K562 (cell line): ENCODE measurements at regions not wholly inside any gene's neighbourhood (a gene's known extent, or its start where the extent isn't known, plus 50 kb on each side); places are given as distances from the start of the nearest gene placed in this dataset.

Experiments
- ATAC-seq: fragments of 200-7000 bp; cut with Tn5 transposase; 3 replicates; pipeline ENCODE4 v1.9.1; 2020; ENCODE audit warnings: moderate library complexity
- BruUV-seq: library from RNA; stranded (reverse); fragments of 400-500 nt; replicated peaks from 2 replicates; lab custom pipeline; 2021; lab: Mats Ljungman, UMichigan
- CTCF ChIA-PET: fragments of 300-600 bp; formaldehyde crosslinking; extraction: SDS; loops from one replicate; lab custom pipeline; 2021; ENCODE audit warnings: low intra/inter-chr PET ratio; lab: Yijun Ruan, JAX
- POLR2A ChIA-PET: fragments of 300-600, 350-650 bp; sonication (Branson Sonifier 250); formaldehyde crosslinking; extraction: SDS; loops from one replicate; lab custom pipeline; 2021; ENCODE audit warnings: antibody characterized with exemption, inconsistent platforms; lab: Yijun Ruan, JAX
- DNase-seq, 4 experiments: peaks; one replicate each; pipeline versions ENCODE4 v3.0.0 to v3.0.0-alpha.2; 2011 to 2018; ENCODE audit warnings: low spot score in 3 of 4, mixed read lengths in 3 of 4; ENCODE audit errors: extremely low read depth in 1 of 4
- FAIRE-seq: peaks from 2 replicates; lab custom pipeline; 2011; peaks lifted over from hg19 to GRCh38; lab: Jason Lieb, UNC
- H2AFZ ChIP-seq: 2 replicates; pipeline ENCODE4 v1.6.0; 2011; ENCODE audit warnings: low read depth, low read length, control low read depth, inconsistent platforms
- H3K27ac ChIP-seq: fragments of 200-600 bp; 3 replicates; pipeline ENCODE4 v1.8.0; 2011; ENCODE audit warnings: low read depth, mild to moderate bottlenecking, control low read depth, inconsistent platforms, low read length, moderate library complexity, mixed read lengths; ENCODE audit errors: extremely low read depth
- H3K27me3 ChIP-seq, 2 experiments: fragments of 300-600 bp in 1 of 2; 2 replicates in 1 of 2; 3 replicates in 1 of 2; pipeline versions ENCODE4 v1.6.0 to v1.8.0; 2011; ENCODE audit warnings: inconsistent platforms in 2 of 2, low read length in 2 of 2, mild to moderate bottlenecking in 1 of 2, mixed read lengths in 1 of 2, moderate library complexity in 1 of 2; ENCODE audit not compliant: control insufficient read depth in 2 of 2, insufficient read depth in 2 of 2
- H3K36me3 ChIP-seq: fragments of 300-600 bp; 3 replicates; pipeline ENCODE4 v1.8.0; 2011; ENCODE audit warnings: mild to moderate bottlenecking, low read length, inconsistent platforms; ENCODE audit not compliant: control insufficient read depth, insufficient read depth
- H3K4me1 ChIP-seq, 2 experiments: fragments of 200-600 bp in 1 of 2; replicated peaks in 1 of 2; 2 replicates in 1 of 2; 3 replicates in 1 of 2; pipeline versions ENCODE4 v1.5.1 to v1.8.0; 2011; ENCODE audit warnings: inconsistent platforms in 2 of 2, low read length in 2 of 2, mild to moderate bottlenecking in 1 of 2, mixed read lengths in 1 of 2, moderate library complexity in 1 of 2; ENCODE audit not compliant: control insufficient read depth in 2 of 2, insufficient read depth in 2 of 2
- H3K4me2 ChIP-seq: 2 replicates; pipeline ENCODE4 v1.6.1; 2011; ENCODE audit warnings: low read length, control low read depth, inconsistent platforms, mixed read lengths; ENCODE audit not compliant: insufficient read depth
- H3K4me3 ChIP-seq: fragments of 200-600 bp; sonication (generic), shearing (Covaris generic); 2 replicates; pipeline ENCODE4 v1.5.1; 2016; ENCODE audit warnings: control low read depth, inconsistent platforms
- H3K79me2 ChIP-seq: fragments of 200-600 bp; 3 replicates; pipeline ENCODE4 v1.8.0; 2011; ENCODE audit warnings: low read length, inconsistent platforms; ENCODE audit not compliant: control insufficient read depth, insufficient read depth
- H3K9ac ChIP-seq, 2 experiments: 2 replicates each; pipeline versions ENCODE4 v1.6.0 to v1.6.1; 2011; ENCODE audit warnings: low read depth in 2 of 2, low read length in 2 of 2, control low read depth in 1 of 2, inconsistent platforms in 1 of 2, mild to moderate bottlenecking in 1 of 2, mixed read lengths in 1 of 2; ENCODE audit not compliant: insufficient read depth in 1 of 2
- H3K9me1 ChIP-seq: one replicate; pipeline ENCODE4 v1.6.0; 2011; ENCODE audit warnings: inconsistent platforms, mild to moderate bottlenecking, low read length, moderate library complexity; ENCODE audit not compliant: control insufficient read depth, insufficient read depth
- H3K9me3 ChIP-seq: replicated peaks from 2 replicates; pipeline ENCODE4 v1.5.1; 2011; ENCODE audit warnings: low read depth, low read length, inconsistent platforms; ENCODE audit not compliant: control insufficient read depth, insufficient read depth
- H4K20me1 ChIP-seq: replicated peaks from 2 replicates; pipeline ENCODE4 v1.6.1; 2011; ENCODE audit warnings: low read length, inconsistent platforms, mixed read lengths; ENCODE audit not compliant: control insufficient read depth, insufficient read depth
- CCAR2 ChIP-seq: fragments of 200-400 bp; formaldehyde crosslinking; IDR thresholded peaks from 2 replicates; pipeline ENCODE4 v1.6.1; 2017; ENCODE audit warnings: mild to moderate bottlenecking, low read depth, low read length
- FOXP4 ChIP-seq: sonication (generic); formaldehyde crosslinking; IDR thresholded peaks from 2 replicates; pipeline ENCODE4 v1.8.0; 2022; ENCODE audit warnings: mild to moderate bottlenecking, missing genetic modification reagents, borderline replicate concordance
- GATAD2A ChIP-seq: fragments of 450-650 bp; IDR thresholded peaks from 2 replicates; pipeline ENCODE4 v1.6.1; 2017
- NR1H2 ChIP-seq: sonication (generic); formaldehyde crosslinking; IDR thresholded peaks from 2 replicates; pipeline ENCODE4 v1.4.0; 2020; ENCODE audit warnings: mild to moderate bottlenecking, missing genetic modification reagents
- TRIM24 ChIP-seq, 2 experiments: fragments of 450-650 bp; IDR thresholded peaks; 2 replicates each; pipeline ENCODE4 v1.6.1; 2016
- USF2 ChIP-seq: sonication (generic); formaldehyde crosslinking; IDR thresholded peaks from 2 replicates; pipeline ENCODE4 v1.5.0; 2020; ENCODE audit warnings: missing genetic modification reagents
- ZNF239 ChIP-seq: fragments of 250-450 bp; sonication (Bioruptor Pico); IDR thresholded peaks from 2 replicates; pipeline ENCODE4 v1.4.0; 2020; ENCODE audit warnings: mild to moderate bottlenecking
- ZNF3 ChIP-seq: fragments of 250-450 bp; sonication (Bioruptor Pico); IDR thresholded peaks from 2 replicates; pipeline ENCODE4 v1.5.0; 2021; ENCODE audit warnings: mild to moderate bottlenecking, moderate library complexity
- ZNF707 ChIP-seq: fragments of 250-450 bp; sonication (Bioruptor Pico); conservative IDR thresholded peaks from 2 replicates; pipeline ENCODE4 v1.8.0; 2022; ENCODE audit warnings: inconsistent platforms, mild to moderate bottlenecking, moderate library complexity
- WGBS: fragments of 100-300 bp; shearing (Covaris generic); methylation state at CpG from one replicate; pipeline ENCODE4 v1.1.6; 2016; ENCODE audit warnings: low coverage, mixed read lengths; ENCODE audit not compliant: insufficient coverage; ENCODE audit errors: missing lambda C conversion rate; 5-methylcytosine and 5-hydroxymethylcytosine counted together
- in situ Hi-C: fragments of 300-500 bp; cut with MboI; formaldehyde crosslinking; loops from 4 replicates; pipeline ENCODE4 v1.15.0; 2018; ENCODE audit warnings: inconsistent platforms, mixed read lengths
- intact Hi-C: fragments of 100-400 bp; cut with micrococcal nuclease; formaldehyde crosslinking; loops from 2 replicates; pipeline ENCODE4 v1.14.2; 2022

GRCh38 chr1:55724551-55725325 lies 509.6 kb upstream of the USP24 start:
- Histone ChIP-seq H2AFZ (no peak overlapping the region), H3K36me3 (no peaks in the 10 kb centered on the region), H4K20me1 (no peaks in the 10 kb centered on the region), H3K27ac (no peak overlapping the region), H3K9me3 (no peaks in the 10 kb centered on the region), H3K4me1 (no peaks in the 10 kb centered on the region), H3K79me2 (no peaks in the 10 kb centered on the region), H3K9me1 (no peaks in the 10 kb centered on the region), H3K4me2 (no peak overlapping the region), H3K4me3 (no peak overlapping the region), H3K27me3 (no peaks in the 10 kb centered on the region), H3K9ac (no peak overlapping the region)
- BruUV-seq = no TSS peak
- in situ Hi-C loops = no loop called here
- WGBS = under 1% methylated on average over 7 of the region's 7 CpGs
- no peak for FAIRE-seq
- no peak for ATAC-seq
- no peak for DNase-seq
- CTCF ChIA-PET = no interaction called here
- POLR2A ChIA-PET = interaction anchor here (0.5 kb wide), 1 partner anchor 114 kb away, joined by 3 read pairs; no protein-coding TSS in a partner anchor
- intact Hi-C loops = no loop called here
- TF ChIP-seq NR1H2 = no peak
- TF ChIP-seq TRIM24 (IDR thresholded peaks at IDR 0.05) = no peak
- TF ChIP-seq ZNF3 = no peak
- TF ChIP-seq ZNF707 = no peak
- no peak for TF ChIP-seq ZNF239 (CRISPR knock-in tag)
- no peak for TF ChIP-seq CCAR2
- TF ChIP-seq GATAD2A = no peak
- no peak for TF ChIP-seq FOXP4 (CRISPR knock-in tag)
- no peak for TF ChIP-seq USF2 (CRISPR knock-in tag)
